ENCODE measurements at regions not wholly inside any gene's neighbourhood (a gene's known extent, or its start where the extent isn't known, plus 50 kb on each side); places are given as distances from the start of the nearest gene placed in this dataset.

DNA sequence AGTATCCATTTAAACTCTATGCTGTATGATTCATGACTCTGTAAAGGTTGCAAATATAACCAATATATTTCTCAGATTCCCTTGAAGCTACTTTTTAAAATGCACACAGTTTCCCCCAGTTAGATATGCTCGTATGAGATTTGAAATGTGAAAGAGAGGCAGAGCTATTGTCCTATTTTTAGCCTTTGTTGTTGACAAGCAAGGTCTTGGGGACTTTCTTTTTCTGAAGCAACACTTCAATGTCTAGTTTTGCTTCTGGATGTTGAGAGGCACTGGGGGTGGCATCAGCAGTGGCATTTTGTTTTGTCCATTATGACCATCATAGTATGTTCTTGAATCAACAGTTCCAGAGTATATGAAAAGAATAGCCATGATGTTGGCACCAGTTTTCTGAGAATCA lies 63.4 kb downstream of the ASCL1 start:
- TF ChIP-seq, protein P1, sequence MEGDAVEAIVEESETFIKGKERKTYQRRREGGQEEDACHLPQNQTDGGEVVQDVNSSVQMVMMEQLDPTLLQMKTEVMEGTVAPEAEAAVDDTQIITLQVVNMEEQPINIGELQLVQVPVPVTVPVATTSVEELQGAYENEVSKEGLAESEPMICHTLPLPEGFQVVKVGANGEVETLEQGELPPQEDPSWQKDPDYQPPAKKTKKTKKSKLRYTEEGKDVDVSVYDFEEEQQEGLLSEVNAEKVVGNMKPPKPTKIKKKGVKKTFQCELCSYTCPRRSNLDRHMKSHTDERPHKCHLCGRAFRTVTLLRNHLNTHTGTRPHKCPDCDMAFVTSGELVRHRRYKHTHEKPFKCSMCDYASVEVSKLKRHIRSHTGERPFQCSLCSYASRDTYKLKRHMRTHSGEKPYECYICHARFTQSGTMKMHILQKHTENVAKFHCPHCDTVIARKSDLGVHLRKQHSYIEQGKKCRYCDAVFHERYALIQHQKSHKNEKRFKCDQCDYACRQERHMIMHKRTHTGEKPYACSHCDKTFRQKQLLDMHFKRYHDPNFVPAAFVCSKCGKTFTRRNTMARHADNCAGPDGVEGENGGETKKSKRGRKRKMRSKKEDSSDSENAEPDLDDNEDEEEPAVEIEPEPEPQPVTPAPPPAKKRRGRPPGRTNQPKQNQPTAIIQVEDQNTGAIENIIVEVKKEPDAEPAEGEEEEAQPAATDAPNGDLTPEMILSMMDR (IDR thresholded peaks at IDR 0.05) = no peak
- no peak for TF ChIP-seq EZH2 (IDR thresholded peaks at IDR 0.05; ENCODE audit: borderline replicate concordance, insufficient read depth, low read depth, low read length, poor library complexity, severe bottlenecking)
